HepG2 (cell line): ENCODE measurements at regions not wholly inside any gene's neighbourhood (a gene's known extent, or its start where the extent isn't known, plus 50 kb on each side); places are given as distances from the start of the nearest gene placed in this dataset.

Source experiments
- ATAC-seq: fragments of 200-7000 bp; cut with Tn5 transposase; 3 replicates; pipeline ENCODE4 v1.9.1; 2020; ENCODE audit warnings: mild to moderate bottlenecking, moderate library complexity
- BruUV-seq: library from RNA; stranded (reverse); fragments of 400-500 nt; replicated peaks from 2 replicates; lab custom pipeline; 2021; lab: Mats Ljungman, UMichigan
- CTCF ChIA-PET: fragments of 300-600 bp; formaldehyde crosslinking; extraction: SDS; loops from one replicate; lab custom pipeline; 2021; ENCODE audit warnings: low total read pairs, inconsistent platforms, low intra/inter-chr PET ratio; lab: Yijun Ruan, JAX
- POLR2A ChIA-PET: fragments of 350-600 bp; sonication (Branson Sonifier 250); formaldehyde crosslinking; loops from one replicate; lab custom pipeline; 2020; ENCODE audit warnings: antibody characterized with exemption, inconsistent platforms; lab: Yijun Ruan, JAX
- DNase-seq: peaks from one replicate; pipeline ENCODE4 v3.0.0-alpha.2; 2015; ENCODE audit warnings: low spot score
- FAIRE-seq: peaks from 3 replicates; lab custom pipeline; 2011; peaks lifted over from hg19 to GRCh38; lab: Jason Lieb, UNC
- H2AFZ ChIP-seq: one replicate; pipeline ENCODE4 v1.6.1; 2011; ENCODE audit warnings: low read length, inconsistent platforms
- H3K27ac ChIP-seq: fragments of 300-600 bp; 3 replicates; pipeline ENCODE4 v1.8.0; 2011; ENCODE audit warnings: mixed run types, mild to moderate bottlenecking, mixed read lengths, low read length, inconsistent platforms; ENCODE audit not compliant: insufficient read depth; ENCODE audit errors: extremely low read length
- H3K27me3 ChIP-seq, 2 experiments: fragments of 200-600 bp in 1 of 2; 2 replicates in 1 of 2; 3 replicates in 1 of 2; pipeline versions ENCODE4 v1.6.0 to v1.8.0; 2011; ENCODE audit warnings: low read length in 2 of 2, mild to moderate bottlenecking in 2 of 2, moderate library complexity in 2 of 2, inconsistent platforms in 1 of 2; ENCODE audit not compliant: insufficient read depth in 2 of 2, control insufficient read depth in 1 of 2
- H3K36me3 ChIP-seq, 2 experiments: fragments of 200-600 bp in 1 of 2; replicated peaks in 1 of 2; 2 replicates in 1 of 2; 3 replicates in 1 of 2; pipeline versions ENCODE4 v1.5.1 to v1.8.0; 2011; ENCODE audit warnings: low read length in 2 of 2, inconsistent platforms in 1 of 2; ENCODE audit not compliant: insufficient read depth in 2 of 2, control insufficient read depth in 1 of 2
- H3K4me1 ChIP-seq: 2 replicates; pipeline ENCODE4 v1.5.1; 2012; ENCODE audit warnings: low read length, inconsistent platforms; ENCODE audit not compliant: insufficient read depth
- H3K4me2 ChIP-seq: 2 replicates; pipeline ENCODE4 v1.6.0; 2011; ENCODE audit warnings: low read depth, low read length, inconsistent platforms
- H3K4me3 ChIP-seq, 3 experiments: fragments of 200-600 bp in 1 of 3; sonication (generic), shearing (Covaris generic) in 1 of 3; replicated peaks in 1 of 3; 2 replicates each; pipeline ENCODE4 v1.5.1; 2011 to 2016; ENCODE audit warnings: low read length in 3 of 3, inconsistent platforms in 2 of 3, low read depth in 2 of 3, mild to moderate bottlenecking in 2 of 3, control low read depth in 1 of 3, mixed read lengths in 1 of 3; ENCODE audit not compliant: insufficient read depth in 1 of 3
- H3K79me2 ChIP-seq: one replicate; pipeline ENCODE4 v1.6.1; 2011; ENCODE audit warnings: low read length, inconsistent platforms; ENCODE audit not compliant: insufficient read depth
- H3K9ac ChIP-seq: 2 replicates; pipeline ENCODE4 v1.6.0; 2011; ENCODE audit warnings: mild to moderate bottlenecking, low read depth, low read length, inconsistent platforms; ENCODE audit not compliant: insufficient read depth
- H3K9me3 ChIP-seq: 2 replicates; pipeline ENCODE4 v1.5.1; 2012; ENCODE audit warnings: mild to moderate bottlenecking, low read length
- H4K20me1 ChIP-seq: 2 replicates; pipeline ENCODE4 v1.6.0; 2011; ENCODE audit warnings: inconsistent platforms, mild to moderate bottlenecking, low read length, moderate library complexity; ENCODE audit not compliant: insufficient read depth
- ZBTB40 ChIP-seq, 2 experiments: fragments of 450-650 bp in 1 of 2; sonication (generic) in 1 of 2; formaldehyde crosslinking in 1 of 2; IDR thresholded peaks; 2 replicates each; pipeline versions ENCODE4 v1.6.1 to v1.8.0; 2016 to 2022; ENCODE audit warnings: antibody characterized with exemption in 1 of 2, mild to moderate bottlenecking in 1 of 2, missing genetic modification reagents in 1 of 2
- WGBS: methylation state at CpG from one replicate; pipeline ENCODE4 v1.1.6; 2017; ENCODE audit warnings: low lambda C conversion rate; 5-methylcytosine and 5-hydroxymethylcytosine counted together
- in situ Hi-C: cut with HindIII; loops from 2 replicates; pipeline ENCODE4 v1.10.0; 2017; ENCODE audit warnings: low pct_unique_long_range_greater_than_20kb; ENCODE audit not compliant: extremely low pct_ligation_motif_present
- intact Hi-C: fragments of 100-400 bp; cut with micrococcal nuclease; formaldehyde crosslinking; loops from one replicate; pipeline ENCODE4 v1.10.0; 2022; ENCODE audit not compliant: unreplicated experiment
- TF ChIP-seq, protein P1 (sequence below): sonication (generic); formaldehyde crosslinking; IDR thresholded peaks from 2 replicates; pipeline ENCODE4 v1.4.0; 2020; ENCODE audit warnings: missing genetic modification reagents, mild to moderate bottlenecking, borderline replicate concordance

DNA sequence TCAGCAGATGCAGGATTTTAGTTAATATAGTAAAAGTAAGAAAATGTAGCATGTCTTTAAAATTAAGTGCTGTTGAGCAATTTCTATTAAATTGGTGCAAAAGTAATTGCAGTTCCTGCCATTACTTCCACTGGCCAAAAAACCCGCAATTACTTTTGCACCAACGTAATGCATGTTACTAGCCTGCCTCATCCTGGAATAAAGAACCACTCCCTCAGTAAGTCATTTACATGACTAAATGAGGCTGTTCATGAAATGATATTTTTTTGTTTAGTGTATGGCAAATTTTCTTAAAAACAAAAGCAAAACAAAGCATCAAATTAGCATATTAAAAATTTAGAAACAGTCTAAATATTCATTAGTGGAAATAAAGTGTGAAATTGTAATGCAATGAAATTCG lies 180.4 kb downstream of the DIPK2A start:
- Histone ChIP-seq H2AFZ (no peak overlapping the region), H3K27me3 (no peaks in the 10 kb centered on the region; a peak in 1 of 5 replicates), H4K20me1 (no peaks in the 10 kb centered on the region; the same call in 1 of the 2 replicates), H3K9me3 (no peaks in the 10 kb centered on the region), H3K36me3 (no peaks in the 10 kb centered on the region), H3K4me1 (no peaks in the 10 kb centered on the region), H3K4me2 (no peak overlapping the region), H3K79me2 (no peaks in the 10 kb centered on the region), H3K9ac (no peak overlapping the region), H3K4me3 (no peak overlapping the region), H3K27ac (no peak overlapping the region)
- BruUV-seq = no TSS peak
- in situ Hi-C loops (no loop called here), intact Hi-C loops (no loop called here)
- DNase-seq (no peak), FAIRE-seq (no peak), ATAC-seq (no peak)
- 27% methylated on average over 3 of the region's 3 CpGs for WGBS
- TF ChIP-seq, protein P1, sequence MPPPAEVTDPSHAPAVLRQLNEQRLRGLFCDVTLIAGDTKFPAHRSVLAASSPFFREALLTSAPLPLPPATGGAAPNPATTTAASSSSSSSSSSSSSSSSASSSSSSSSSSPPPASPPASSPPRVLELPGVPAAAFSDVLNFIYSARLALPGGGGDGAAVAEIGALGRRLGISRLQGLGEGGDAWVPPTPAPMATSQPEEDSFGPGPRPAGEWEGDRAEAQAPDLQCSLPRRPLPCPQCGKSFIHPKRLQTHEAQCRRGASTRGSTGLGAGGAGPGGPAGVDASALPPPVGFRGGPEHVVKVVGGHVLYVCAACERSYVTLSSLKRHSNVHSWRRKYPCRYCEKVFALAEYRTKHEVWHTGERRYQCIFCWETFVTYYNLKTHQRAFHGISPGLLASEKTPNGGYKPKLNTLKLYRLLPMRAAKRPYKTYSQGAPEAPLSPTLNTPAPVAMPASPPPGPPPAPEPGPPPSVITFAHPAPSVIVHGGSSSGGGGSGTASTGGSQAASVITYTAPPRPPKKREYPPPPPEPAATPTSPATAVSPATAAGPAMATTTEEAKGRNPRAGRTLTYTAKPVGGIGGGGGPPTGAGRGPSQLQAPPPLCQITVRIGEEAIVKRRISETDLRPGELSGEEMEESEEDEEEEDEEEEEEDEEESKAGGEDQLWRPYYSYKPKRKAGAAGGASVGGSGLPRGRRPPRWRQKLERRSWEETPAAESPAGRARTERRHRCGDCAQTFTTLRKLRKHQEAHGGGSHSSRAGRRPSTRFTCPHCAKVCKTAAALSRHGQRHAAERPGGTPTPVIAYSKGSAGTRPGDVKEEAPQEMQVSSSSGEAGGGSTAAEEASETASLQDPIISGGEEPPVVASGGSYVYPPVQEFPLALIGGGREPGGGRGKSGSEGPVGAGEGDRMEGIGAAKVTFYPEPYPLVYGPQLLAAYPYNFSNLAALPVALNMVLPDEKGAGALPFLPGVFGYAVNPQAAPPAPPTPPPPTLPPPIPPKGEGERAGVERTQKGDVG (CRISPR knock-in tag) = no peak
- TF ChIP-seq ZBTB40 (IDR thresholded peaks at IDR 0.05) (peak; percentile 37; the same call in 1 of the 2 replicates), ZBTB40 (CRISPR knock-in tag; IDR thresholded peaks at IDR 0.05) (no peak)
- CTCF ChIA-PET = no interaction called here
- POLR2A ChIA-PET = no interaction called here
